ENCODE measurements at regions not wholly inside any gene's neighbourhood (a gene's known extent, or its start where the extent isn't known, plus 50 kb on each side); places are given as distances from the start of the nearest gene placed in this dataset.

- TF ChIP-seq CTCF (IDR thresholded peaks at IDR 0.05) (no peak), EP300 (IDR thresholded peaks at IDR 0.05) (no peak), POLR2AphosphoS5 (IDR thresholded peaks at IDR 0.05) (no peak), POLR2A (IDR thresholded peaks at IDR 0.05) (no peak)
Measured at GRCh38 chrY:12425506-12425905, 275.5 kb upstream of the USP9Y start.
